CD14-positive monocyte (primary cell): ENCODE measurements at regions not wholly inside any gene's neighbourhood (a gene's known extent, or its start where the extent isn't known, plus 50 kb on each side); places are given as distances from the start of the nearest gene placed in this dataset.
A peak's percentile ranks its signal among the peaks of the same experiment; 100 is the strongest.

Experiments used
- DNase-seq, 3 donors: peaks; one replicate each; pipeline ENCODE4 v3.0.0-alpha.2; 2011 to 2022
- H2AFZ ChIP-seq: 2 replicates; pipeline ENCODE4 v1.6.0; 2012; ENCODE audit warnings: mild to moderate bottlenecking, low read depth, low read length, inconsistent platforms; ENCODE audit not compliant: insufficient read depth, poor library complexity, severe bottlenecking
- H3K27ac ChIP-seq, 2 donors: 1 replicate in 1 of 2; 2 replicates in 1 of 2; pipeline ENCODE4 v1.5.1; 2012 to 2013; ENCODE audit warnings: low read length in 2 of 2, control low read depth in 1 of 2, inconsistent platforms in 1 of 2, low read depth in 1 of 2, mild to moderate bottlenecking in 1 of 2
- H3K27me3 ChIP-seq, 2 donors: one replicate each; pipeline versions ENCODE4 v1.6.0 to v1.6.1; 2011 to 2013; ENCODE audit warnings: low read length in 2 of 2; ENCODE audit not compliant: control insufficient read depth in 2 of 2, insufficient read depth in 2 of 2
- H3K36me3 ChIP-seq, 2 donors: replicated peaks in 1 of 2; 1 replicate in 1 of 2; 2 replicates in 1 of 2; pipeline versions ENCODE4 v1.5.1 to v1.6.1; 2012 to 2013; ENCODE audit warnings: low read length in 2 of 2, control low read depth in 1 of 2, inconsistent platforms in 1 of 2, mild to moderate bottlenecking in 1 of 2; ENCODE audit not compliant: insufficient read depth in 2 of 2, control insufficient read depth in 1 of 2
- H3K4me1 ChIP-seq, 2 donors: 1 replicate in 1 of 2; 2 replicates in 1 of 2; pipeline versions ENCODE4 v1.5.1 to v1.6.1; 2012 to 2013; ENCODE audit warnings: low read length in 2 of 2, control low read depth in 1 of 2, inconsistent platforms in 1 of 2, mild to moderate bottlenecking in 1 of 2, moderate library complexity in 1 of 2; ENCODE audit not compliant: insufficient read depth in 2 of 2, control insufficient read depth in 1 of 2
- H3K4me2 ChIP-seq: replicated peaks from 2 replicates; pipeline ENCODE3; 2012; ENCODE audit warnings: low read length, moderate library complexity, mild to moderate bottlenecking; ENCODE audit not compliant: poor library complexity, severe bottlenecking; ENCODE audit errors: extremely low read depth
- H3K4me3 ChIP-seq, 3 experiments: fragments of 200-600 bp in 1 of 3; sonication (generic) in 1 of 3; replicated peaks in 1 of 3; 1 replicate in 2 of 3; 2 replicates in 1 of 3; pipeline ENCODE4 v1.5.1; 2011 to 2013; ENCODE audit warnings: low read length in 3 of 3, mild to moderate bottlenecking in 3 of 3, control low read depth in 2 of 3, low read depth in 2 of 3, inconsistent platforms in 1 of 3, moderate library complexity in 1 of 3
- H3K79me2 ChIP-seq: 2 replicates; pipeline ENCODE4 v1.6.0; 2012; ENCODE audit warnings: mild to moderate bottlenecking, control low read depth, inconsistent platforms, low read length, moderate library complexity; ENCODE audit not compliant: insufficient read depth
- H3K9ac ChIP-seq: 2 replicates; pipeline ENCODE4 v1.6.0; 2017; ENCODE audit warnings: low read length, mild to moderate bottlenecking; ENCODE audit not compliant: insufficient read depth, poor library complexity, severe bottlenecking
- H3K9me3 ChIP-seq, 2 donors: replicated peaks in 1 of 2; 1 replicate in 1 of 2; 2 replicates in 1 of 2; pipeline versions ENCODE4 v1.5.1 to v1.6.1; 2012 to 2013; ENCODE audit warnings: low read length in 2 of 2, control low read depth in 1 of 2; ENCODE audit not compliant: control insufficient read depth in 1 of 2, insufficient read depth in 1 of 2
- H4K20me1 ChIP-seq: 2 replicates; pipeline ENCODE4 v1.6.0; 2012; ENCODE audit warnings: mild to moderate bottlenecking, low read length, control low read depth, moderate library complexity; ENCODE audit not compliant: insufficient read depth
- H3K27ac Mint-ChIP-seq, 7 donors: one replicate each; pipeline ENCODE4 v1.8.0; 2020; ENCODE audit warnings: mild to moderate bottlenecking in 7 of 7, mixed read lengths in 7 of 7, moderate library complexity in 6 of 7, inconsistent platforms in 2 of 7
- H3K27me3 Mint-ChIP-seq, 3 donors: one replicate each; pipeline ENCODE4 v1.8.0; 2021 to 2022; ENCODE audit warnings: low read depth in 3 of 3, mild to moderate bottlenecking in 3 of 3, mixed read lengths in 3 of 3, moderate library complexity in 3 of 3, inconsistent platforms in 1 of 3
- H3K36me3 Mint-ChIP-seq, 2 donors: one replicate each; pipeline ENCODE4 v1.8.0; 2020; ENCODE audit warnings: mixed read lengths in 2 of 2, inconsistent platforms in 1 of 2, mild to moderate bottlenecking in 1 of 2
- H3K4me1 Mint-ChIP-seq: one replicate; pipeline ENCODE4 v1.8.0; 2020; ENCODE audit warnings: mild to moderate bottlenecking, mixed read lengths
- H3K4me3 Mint-ChIP-seq, 2 donors: one replicate each; pipeline ENCODE4 v1.8.0; 2020; ENCODE audit warnings: mild to moderate bottlenecking in 2 of 2, mixed read lengths in 2 of 2, moderate library complexity in 1 of 2
- H3K9me3 Mint-ChIP-seq, 7 donors: one replicate each; pipeline ENCODE4 v1.8.0; 2020 to 2022; ENCODE audit warnings: mixed read lengths in 7 of 7, mild to moderate bottlenecking in 6 of 7, moderate library complexity in 6 of 7, inconsistent platforms in 2 of 7
- WGBS: methylation state at CpG from one replicate; pipeline ENCODE4 v1.1.5; 2013; ENCODE audit warnings: missing lambda C conversion rate; ENCODE audit not compliant: insufficient coverage; 5-methylcytosine and 5-hydroxymethylcytosine counted together
- intact Hi-C, 2 donors: fragments of 100-400 bp; cut with micrococcal nuclease; formaldehyde crosslinking; loops; one replicate each; pipeline versions ENCODE4 v1.15.0 to v1.15.1; 2023
- TF ChIP-seq, protein P1 (sequence below): fragments of 200-600 bp; IDR thresholded peaks from one replicate; pipeline ENCODE4 v1.8.0; 2022; ENCODE audit warnings: antibody characterized with exemption, mild to moderate bottlenecking

DNA sequence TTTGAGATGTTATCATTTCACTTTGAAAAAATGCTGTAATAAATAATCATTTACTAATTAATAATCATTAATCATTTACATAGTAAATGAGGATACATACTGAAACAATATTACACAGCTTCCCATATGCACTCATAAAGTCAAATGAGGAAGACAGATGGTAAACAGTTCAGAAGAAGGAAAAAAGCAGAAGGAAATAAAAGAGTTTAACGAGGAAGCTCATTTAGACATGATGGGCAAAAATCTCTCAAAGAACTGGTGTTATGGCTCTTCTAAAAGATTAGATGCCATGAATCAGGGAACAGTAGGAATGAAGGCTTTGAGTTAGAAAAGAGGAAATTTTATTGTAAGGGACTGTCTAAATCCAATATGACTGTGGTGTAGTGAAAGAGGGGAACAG, 347.6 kb downstream of the PTPRC start:
- H3K4me1 Mint-ChIP-seq = peaks cover 14% of the 10 kb centered on the region
- intact Hi-C loops = no loop called here
- H4K20me1 ChIP-seq = no peaks in the 10 kb centered on the region
- WGBS = 0% methylated on average over 1 of the region's 1 CpG
- peaks cover 5 to 17% (median 11%) of the 10 kb centered on the region in 7 donors for H3K9me3 Mint-ChIP-seq
- peak overlapping the region in 1 of 2 donors; percentile 20 for H3K27ac ChIP-seq
- peak overlapping the region in 1 of 2 donors; percentile 41 for H3K4me3 Mint-ChIP-seq
- H3K27ac Mint-ChIP-seq = peak overlapping the region in 5 of 7 donors; percentile 23 to 68 (median 51)
- peak overlapping the region; percentile 18 for H3K4me2 ChIP-seq
- no peaks in the 10 kb centered on the region for H3K36me3 ChIP-seq
- no peaks in the 10 kb centered on the region for H3K27me3 ChIP-seq
- no peak overlapping the region for H2AFZ ChIP-seq
- no peak overlapping the region for H3K4me3 ChIP-seq
- H3K27me3 Mint-ChIP-seq = no peaks in the 10 kb centered on the region
- no peaks in the 10 kb centered on the region for H3K79me2 ChIP-seq
- peaks cover 0 to 5% of the 10 kb centered on the region in 2 donors for H3K36me3 Mint-ChIP-seq
- H3K9me3 ChIP-seq = peaks cover 5 to 11% of the 10 kb centered on the region in 2 donors
- TF ChIP-seq, protein P1, sequence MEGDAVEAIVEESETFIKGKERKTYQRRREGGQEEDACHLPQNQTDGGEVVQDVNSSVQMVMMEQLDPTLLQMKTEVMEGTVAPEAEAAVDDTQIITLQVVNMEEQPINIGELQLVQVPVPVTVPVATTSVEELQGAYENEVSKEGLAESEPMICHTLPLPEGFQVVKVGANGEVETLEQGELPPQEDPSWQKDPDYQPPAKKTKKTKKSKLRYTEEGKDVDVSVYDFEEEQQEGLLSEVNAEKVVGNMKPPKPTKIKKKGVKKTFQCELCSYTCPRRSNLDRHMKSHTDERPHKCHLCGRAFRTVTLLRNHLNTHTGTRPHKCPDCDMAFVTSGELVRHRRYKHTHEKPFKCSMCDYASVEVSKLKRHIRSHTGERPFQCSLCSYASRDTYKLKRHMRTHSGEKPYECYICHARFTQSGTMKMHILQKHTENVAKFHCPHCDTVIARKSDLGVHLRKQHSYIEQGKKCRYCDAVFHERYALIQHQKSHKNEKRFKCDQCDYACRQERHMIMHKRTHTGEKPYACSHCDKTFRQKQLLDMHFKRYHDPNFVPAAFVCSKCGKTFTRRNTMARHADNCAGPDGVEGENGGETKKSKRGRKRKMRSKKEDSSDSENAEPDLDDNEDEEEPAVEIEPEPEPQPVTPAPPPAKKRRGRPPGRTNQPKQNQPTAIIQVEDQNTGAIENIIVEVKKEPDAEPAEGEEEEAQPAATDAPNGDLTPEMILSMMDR = no peak
- peaks cover 10 to 12% of the 10 kb centered on the region in 2 donors for H3K4me1 ChIP-seq
- DNase-seq = peak in 2 of 3 donors; percentile 34 to 37
- no peak overlapping the region for H3K9ac ChIP-seq

- no peak overlapping the region for H3K27ac ChIP-seq
- H3K36me3 Mint-ChIP-seq = no peaks in the 10 kb centered on the region
- TF ChIP-seq, protein P1 = no peak
- H3K4me1 Mint-ChIP-seq = peaks cover 5% of the 10 kb centered on the region
- no peaks in the 10 kb centered on the region for H4K20me1 ChIP-seq
- H3K4me3 Mint-ChIP-seq = no peak overlapping the region
- H3K79me2 ChIP-seq = no peaks in the 10 kb centered on the region
- H3K9ac ChIP-seq = no peak overlapping the region
- H3K27me3 ChIP-seq = no peaks in the 10 kb centered on the region
- H3K4me1 ChIP-seq = no peaks in the 10 kb centered on the region
- no peak overlapping the region for H2AFZ ChIP-seq
- H3K9me3 ChIP-seq = no peaks in the 10 kb centered on the region
- intact Hi-C loops = no loop called here
- H3K36me3 ChIP-seq = no peaks in the 10 kb centered on the region
- no peak overlapping the region for H3K4me3 ChIP-seq
- H3K9me3 Mint-ChIP-seq = peaks cover 0 to 5% (median 0%) of the 10 kb centered on the region in 7 donors
- no peaks in the 10 kb centered on the region for H3K27me3 Mint-ChIP-seq
- H3K4me2 ChIP-seq = no peak overlapping the region
- no peak for DNase-seq
- H3K27ac Mint-ChIP-seq = peak overlapping the region in 1 of 7 donors; percentile 33
Measured at GRCh38 chr1:199002661-199003060, 363.8 kb downstream of the PTPRC start.
